Lung (tissue), 11 donors: ENCODE measurements at regions not wholly inside any gene's neighbourhood (a gene's known extent, or its start where the extent isn't known, plus 50 kb on each side); places are given as distances from the start of the nearest gene placed in this dataset.

Source experiments
- ATAC-seq: fragments of 200-7000 bp; cut with Tn5 transposase; one replicate; pipeline ENCODE4 v1.9.1; 2020; ENCODE audit warnings: moderate number of reproducible peaks; ENCODE audit not compliant: insufficient read depth, low FRiP score
- DNase-seq, 3 donors: peaks; one replicate each; pipeline ENCODE4 v3.0.0-alpha.2; 2013 to 2017
- H3K27ac ChIP-seq, 2 donors: one replicate each; pipeline ENCODE4 v1.5.1; 2013; ENCODE audit warnings: mild to moderate bottlenecking in 2 of 2, moderate library complexity in 2 of 2, control low read depth in 1 of 2, inconsistent platforms in 1 of 2, low read depth in 1 of 2, low read length in 1 of 2
- H3K27me3 ChIP-seq, 3 donors: one replicate each; pipeline ENCODE4 v1.5.1; 2013; ENCODE audit warnings: low read length in 2 of 3; ENCODE audit not compliant: control insufficient read depth in 3 of 3, insufficient read depth in 3 of 3
- H3K36me3 ChIP-seq, 4 donors: one replicate each; pipeline ENCODE4 v1.5.1; 2013; ENCODE audit warnings: low read length in 4 of 4, mild to moderate bottlenecking in 1 of 4, moderate library complexity in 1 of 4; ENCODE audit not compliant: control insufficient read depth in 4 of 4, insufficient read depth in 4 of 4
- H3K4me1 ChIP-seq, 5 donors: one replicate each; pipeline ENCODE4 v1.5.1; 2013; ENCODE audit warnings: low read length in 5 of 5, mild to moderate bottlenecking in 2 of 5, moderate library complexity in 1 of 5; ENCODE audit not compliant: control insufficient read depth in 5 of 5, insufficient read depth in 5 of 5
- H3K4me3 ChIP-seq: one replicate; pipeline ENCODE4 v1.5.1; 2013; ENCODE audit warnings: mild to moderate bottlenecking, control low read depth, moderate library complexity
- H3K9ac ChIP-seq, 2 donors: one replicate each; pipeline ENCODE4 v1.5.1; 2013; ENCODE audit warnings: low read length in 2 of 2, control low read depth in 1 of 2; ENCODE audit not compliant: insufficient read depth in 1 of 2
- H3K9me3 ChIP-seq, 4 donors: one replicate each; pipeline ENCODE4 v1.5.1; 2013; ENCODE audit warnings: low read length in 3 of 4, mild to moderate bottlenecking in 1 of 4, moderate library complexity in 1 of 4; ENCODE audit not compliant: control insufficient read depth in 4 of 4, insufficient read depth in 3 of 4
- WGBS, 2 donors: extraction: QIAGEN DNeasy Blood & Tissue Kit; methylation state at CpG; one replicate each; pipeline ENCODE4 v1.1.7; 2013; 5-methylcytosine and 5-hydroxymethylcytosine counted together
- TF ChIP-seq, protein P1 (sequence below): IDR thresholded peaks from 2 replicates; pipeline ENCODE4 v1.5.1; 2012; ENCODE audit warnings: mild to moderate bottlenecking; ENCODE audit errors: control extremely low read depth, extremely low read depth
- donor health status: control.
- donor health status: control.
- donor health status: Bipolar disorder and iron deficiency.
- donor health status: healthy.
- donor health status: DM: yes; HTN: yes; CAD: no.

DNA sequence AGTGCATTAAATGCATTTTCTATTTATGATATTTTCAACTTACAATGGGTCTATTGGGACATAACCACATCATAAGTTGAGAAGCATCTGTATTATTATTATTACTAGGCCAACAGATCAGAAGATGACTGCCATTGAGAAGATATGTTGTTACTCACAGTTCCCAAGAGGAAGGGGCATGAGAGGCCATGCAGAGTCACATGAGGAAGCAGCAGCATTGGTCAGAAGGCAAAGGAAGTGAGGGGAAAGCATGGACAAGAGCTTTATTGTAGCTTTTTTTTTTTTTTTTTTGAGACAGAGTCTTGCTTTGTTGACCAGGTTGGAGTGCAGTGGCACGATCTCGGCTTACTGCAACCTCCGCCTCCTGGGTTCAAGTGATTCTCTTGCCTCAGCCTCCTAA, 66.2 kb upstream of the LCLAT1 start:
- Histone ChIP-seq H3K4me3 (no peak overlapping the region), H3K36me3 (no peaks in the 10 kb centered on the region), H3K27ac (no peak overlapping the region), H3K9ac (no peak overlapping the region), H3K4me1 (peaks cover 0 to 1% (median 0%) of the 10 kb centered on the region in 5 donors), H3K9me3 (no peaks in the 10 kb centered on the region), H3K27me3 (no peaks in the 10 kb centered on the region)
- no peak for ATAC-seq
- WGBS, 2 donors = 96 to 100% methylated on average over 3 of the region's 3 CpGs
- DNase-seq = no peak
- TF ChIP-seq, protein P1, sequence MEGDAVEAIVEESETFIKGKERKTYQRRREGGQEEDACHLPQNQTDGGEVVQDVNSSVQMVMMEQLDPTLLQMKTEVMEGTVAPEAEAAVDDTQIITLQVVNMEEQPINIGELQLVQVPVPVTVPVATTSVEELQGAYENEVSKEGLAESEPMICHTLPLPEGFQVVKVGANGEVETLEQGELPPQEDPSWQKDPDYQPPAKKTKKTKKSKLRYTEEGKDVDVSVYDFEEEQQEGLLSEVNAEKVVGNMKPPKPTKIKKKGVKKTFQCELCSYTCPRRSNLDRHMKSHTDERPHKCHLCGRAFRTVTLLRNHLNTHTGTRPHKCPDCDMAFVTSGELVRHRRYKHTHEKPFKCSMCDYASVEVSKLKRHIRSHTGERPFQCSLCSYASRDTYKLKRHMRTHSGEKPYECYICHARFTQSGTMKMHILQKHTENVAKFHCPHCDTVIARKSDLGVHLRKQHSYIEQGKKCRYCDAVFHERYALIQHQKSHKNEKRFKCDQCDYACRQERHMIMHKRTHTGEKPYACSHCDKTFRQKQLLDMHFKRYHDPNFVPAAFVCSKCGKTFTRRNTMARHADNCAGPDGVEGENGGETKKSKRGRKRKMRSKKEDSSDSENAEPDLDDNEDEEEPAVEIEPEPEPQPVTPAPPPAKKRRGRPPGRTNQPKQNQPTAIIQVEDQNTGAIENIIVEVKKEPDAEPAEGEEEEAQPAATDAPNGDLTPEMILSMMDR = no peak

DNA sequence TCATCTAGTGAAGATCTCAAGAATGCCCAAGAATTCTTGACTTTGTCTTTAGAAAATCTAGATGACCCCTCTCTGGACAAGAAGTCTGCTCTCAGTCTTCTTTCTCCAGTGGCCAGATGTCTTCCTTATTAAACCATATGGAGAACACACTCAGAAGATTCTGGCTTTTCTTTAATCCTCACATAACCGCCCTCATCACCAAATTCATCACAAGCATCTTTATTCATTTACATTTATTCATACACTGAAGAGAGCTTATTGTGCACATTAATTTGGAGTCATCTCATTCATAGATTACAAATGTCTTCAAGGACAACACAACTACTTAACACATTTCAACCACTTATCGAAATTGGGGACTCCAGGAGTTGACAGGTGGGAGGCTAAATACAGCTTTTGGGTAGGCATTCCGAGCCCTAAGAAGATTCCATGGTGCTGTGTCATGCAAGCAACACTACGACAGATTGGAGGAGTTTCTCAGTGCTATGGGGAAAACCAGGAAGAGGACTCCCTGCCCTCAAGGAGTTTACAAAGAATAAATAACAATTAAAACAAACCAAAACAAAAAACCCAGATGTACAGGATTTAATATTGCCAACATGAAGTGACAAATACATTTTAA, 64.8 kb upstream of the LCLAT1 start:
- DNase-seq = no peak
- no peak overlapping the region for H3K27ac ChIP-seq
- H3K27me3 ChIP-seq = no peaks in the 10 kb centered on the region
- 87 to 91% methylated on average over 4 of the region's 4 CpGs for WGBS, 2 donors
- no peak overlapping the region for H3K4me3 ChIP-seq
- no peak for ATAC-seq
- no peaks in the 10 kb centered on the region for H3K9me3 ChIP-seq
- TF ChIP-seq, protein P1 = no peak
- H3K9ac ChIP-seq = no peak overlapping the region
- peaks cover 0 to 1% (median 0%) of the 10 kb centered on the region in 5 donors for H3K4me1 ChIP-seq
- no peaks in the 10 kb centered on the region for H3K36me3 ChIP-seq

DNA sequence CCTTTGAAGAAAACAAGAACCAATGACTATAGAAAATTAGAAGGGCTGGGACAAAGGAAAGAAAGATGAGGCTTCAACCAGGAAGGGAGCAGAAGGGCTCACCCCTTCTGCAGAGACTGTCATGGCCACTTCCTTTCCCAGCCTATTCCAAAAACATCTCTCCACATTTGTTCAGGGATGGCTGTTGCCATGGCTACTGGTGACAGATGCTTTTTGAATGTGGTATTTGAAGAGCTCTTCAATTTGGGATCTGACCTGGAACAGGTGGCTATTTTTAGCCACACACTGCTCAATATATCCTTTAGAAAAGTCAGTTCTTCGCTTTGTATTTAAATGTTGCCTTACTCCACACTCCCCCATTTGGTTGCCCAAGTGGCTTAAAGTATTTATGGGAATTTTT, 64.1 kb upstream of the LCLAT1 start:
- H3K9me3 ChIP-seq = no peaks in the 10 kb centered on the region
- H3K27me3 ChIP-seq = no peaks in the 10 kb centered on the region
- TF ChIP-seq, protein P1 = no peak
- H3K9ac ChIP-seq = no peak overlapping the region
- ATAC-seq (no peak), DNase-seq (no peak)
- no peaks in the 10 kb centered on the region for H3K36me3 ChIP-seq
- no peak overlapping the region for H3K27ac ChIP-seq
- H3K4me3 ChIP-seq = no peak overlapping the region
- WGBS, 2 donors = 86 to 87% methylated on average over 1 of the region's 1 CpG
- H3K4me1 ChIP-seq = no peaks in the 10 kb centered on the region

DNA sequence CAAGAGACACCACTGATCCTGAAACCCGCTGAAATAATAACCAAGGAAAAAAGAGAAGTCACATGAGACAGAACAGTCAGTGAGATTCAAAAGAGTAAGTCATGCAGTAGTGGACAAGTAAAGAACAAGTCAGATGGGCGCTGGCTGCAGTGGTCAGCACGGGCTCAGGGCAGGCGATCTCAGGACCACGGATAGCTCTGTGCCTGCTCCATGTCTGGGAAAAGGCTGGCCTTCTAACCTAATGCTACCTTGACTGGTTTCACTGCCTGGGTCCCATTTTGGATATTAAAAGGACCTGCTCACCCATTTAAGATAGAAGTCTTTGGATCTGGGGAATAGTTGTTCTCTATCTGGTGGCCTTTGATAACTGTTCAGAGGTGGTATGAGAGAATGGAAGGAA, 61.7 kb upstream of the LCLAT1 start:
- Histone ChIP-seq H3K4me3 (no peak overlapping the region), H3K27me3 (no peaks in the 10 kb centered on the region), H3K4me1 (no peaks in the 10 kb centered on the region), H3K9me3 (no peaks in the 10 kb centered on the region), H3K9ac (no peak overlapping the region), H3K27ac (no peak overlapping the region), H3K36me3 (no peaks in the 10 kb centered on the region)
- 39 to 43% methylated on average over 5 of the region's 5 CpGs for WGBS, 2 donors
- DNase-seq (peak; percentile 35 to 61 (median 40)), ATAC-seq (no peak)
- TF ChIP-seq, protein P1 = no peak
